Left cardiac atrium (tissue), 4 donors: ENCODE measurements at regions not wholly inside any gene's neighbourhood (a gene's known extent, or its start where the extent isn't known, plus 50 kb on each side); places are given as distances from the start of the nearest gene placed in this dataset.
"Not testable (repeated sequence)": the region's sequence is repeated elsewhere in the genome, so short reads cannot be mapped to it uniquely, and the experiment has no call there.

Experiments used
- ATAC-seq, 2 donors: fragments of 200-7000 bp; cut with Tn5 transposase; one replicate each; pipeline ENCODE4 v1.9.1; 2020; ENCODE audit warnings: mild to moderate bottlenecking in 2 of 2, moderate library complexity in 2 of 2
- DNase-seq: peaks from one replicate; pipeline ENCODE4 v3.0.0-alpha.2; 2020
- intact Hi-C, 2 donors: fragments of 100-400 bp; cut with DNase I; formaldehyde crosslinking; loops; one replicate each; pipeline versions ENCODE4 v1.14.1 to v1.15.1; 2022 to 2023
- donor health status: DM: no; HTN: yes; CAD: no.
- donor health status: DM: no; HTN: yes; CAD: no; lungs with severe emphysema.
- donor health status: DM: yes; HTN: yes; CAD: no.
- donor health status: Dilated cardiomyopathy.

DNA sequence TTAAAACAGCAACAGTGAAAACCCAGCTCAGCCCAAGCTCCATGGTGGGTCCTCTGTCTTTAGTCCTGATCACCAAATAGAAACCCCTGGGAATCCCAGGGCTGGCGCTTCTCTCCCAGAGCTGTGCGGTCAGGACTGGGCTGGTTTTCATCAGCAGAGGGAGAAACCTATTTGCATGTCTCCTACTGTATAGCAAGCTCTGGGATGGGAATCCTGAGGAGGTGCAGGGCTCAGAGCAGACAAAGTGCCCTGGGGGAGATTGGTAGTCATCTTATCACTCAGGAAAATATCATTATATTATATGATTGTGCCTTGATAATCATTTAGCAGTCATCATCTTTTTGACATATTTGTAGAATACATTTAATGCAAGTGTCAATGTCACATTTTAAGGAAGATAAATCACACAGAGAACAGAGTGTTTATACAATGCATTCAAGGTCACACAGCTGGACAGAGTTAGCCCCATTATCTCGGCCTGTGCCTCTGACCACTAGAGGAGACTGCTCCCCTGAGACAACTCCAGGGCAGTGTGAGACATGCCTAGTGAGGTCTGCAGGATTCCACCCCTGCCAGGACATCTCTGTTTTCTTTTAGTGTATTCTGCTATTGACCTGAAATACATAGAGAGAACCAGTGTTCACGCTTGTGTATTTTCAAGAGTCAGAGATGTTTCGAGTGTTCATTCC lies 818.6 kb downstream of the TMEM121 start:
- DNase-seq, ATAC-seq, intact Hi-C loops: not testable (repeated sequence)

DNA sequence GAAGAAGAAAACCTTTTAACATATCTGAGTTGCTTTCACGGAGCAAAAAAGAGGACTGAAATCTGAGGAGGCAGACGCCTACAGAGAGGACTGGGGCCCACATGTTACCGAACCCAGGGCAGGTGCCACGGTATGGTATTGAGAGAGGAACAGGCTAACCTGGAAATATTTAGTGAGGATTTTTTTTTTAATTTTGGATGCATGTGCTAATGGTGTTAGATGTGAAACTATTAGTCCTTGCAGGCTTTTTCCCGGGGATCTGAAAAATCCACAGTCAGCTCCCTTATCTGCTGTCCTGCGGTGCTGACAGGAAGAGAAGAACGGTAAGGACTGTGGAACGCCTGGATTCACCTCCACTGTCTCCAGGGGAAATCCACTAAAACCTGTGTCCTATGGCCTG lies 819.7 kb downstream of the TMEM121 start:
- intact Hi-C loops = no loop called here
- ATAC-seq (no peak), DNase-seq (no peak)

DNA sequence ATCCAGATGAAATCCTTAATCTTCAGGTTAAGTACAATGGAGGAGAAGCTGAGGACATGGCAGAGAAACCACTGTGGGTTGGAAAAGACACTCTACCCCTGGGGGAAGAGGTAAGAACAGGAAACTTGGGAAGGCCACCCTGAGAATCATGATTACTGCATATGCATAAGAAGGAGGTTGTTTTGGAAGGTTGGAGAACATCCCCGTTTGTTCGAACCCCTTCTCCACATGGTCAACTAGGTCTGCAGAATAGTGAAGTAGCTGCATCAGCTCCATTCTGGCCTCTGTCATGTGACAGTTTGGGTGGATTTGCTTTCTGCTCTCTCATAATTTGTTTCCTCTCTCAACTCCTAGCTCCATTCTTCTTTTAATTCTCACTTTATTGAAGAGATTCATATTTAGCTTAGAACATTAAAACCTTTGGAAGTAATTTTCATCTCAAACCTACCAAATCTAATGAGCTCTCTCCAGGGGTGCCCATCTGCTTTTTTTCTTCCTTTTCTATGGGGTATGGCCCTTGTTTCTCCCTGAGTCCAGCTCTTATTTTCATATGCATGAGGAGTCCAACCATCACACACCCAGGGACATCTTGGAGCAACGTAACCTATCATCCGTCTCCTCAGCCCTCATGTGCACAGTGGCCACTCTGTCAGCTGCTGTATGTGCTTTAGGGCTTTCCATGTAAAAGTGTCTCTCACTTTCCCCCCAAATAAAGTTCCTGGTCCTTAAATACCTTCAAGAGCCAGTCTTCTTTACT lies 820.3 kb downstream of the TMEM121 start:
- ATAC-seq (no peak), DNase-seq (no peak)
- intact Hi-C loops = no loop called here

DNA sequence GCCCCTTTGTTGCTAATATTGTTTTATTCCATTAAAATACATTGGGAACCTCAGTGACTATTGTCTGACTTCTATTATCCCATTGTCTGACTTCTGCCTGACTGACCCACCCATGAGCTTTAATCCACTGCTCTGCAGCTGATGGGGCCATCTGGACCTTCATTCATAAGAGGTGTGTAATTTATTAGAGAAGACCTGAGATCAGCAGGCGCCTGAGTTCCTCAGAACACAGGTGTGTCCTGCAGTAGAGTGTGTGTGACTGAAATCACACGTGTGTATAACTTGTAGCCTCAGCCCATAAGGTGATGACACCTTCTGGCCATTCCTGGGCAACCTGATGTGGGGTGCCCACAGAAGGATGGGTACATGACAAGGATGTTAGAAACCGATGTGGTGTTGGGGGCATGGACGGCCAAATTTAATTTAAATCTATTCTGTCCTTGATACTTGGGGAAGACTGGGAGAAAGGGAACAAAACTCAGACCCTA lies 821.0 kb downstream of the TMEM121 start:
- ATAC-seq = no peak
- DNase-seq = no peak
- intact Hi-C loops = no loop called here

DNA sequence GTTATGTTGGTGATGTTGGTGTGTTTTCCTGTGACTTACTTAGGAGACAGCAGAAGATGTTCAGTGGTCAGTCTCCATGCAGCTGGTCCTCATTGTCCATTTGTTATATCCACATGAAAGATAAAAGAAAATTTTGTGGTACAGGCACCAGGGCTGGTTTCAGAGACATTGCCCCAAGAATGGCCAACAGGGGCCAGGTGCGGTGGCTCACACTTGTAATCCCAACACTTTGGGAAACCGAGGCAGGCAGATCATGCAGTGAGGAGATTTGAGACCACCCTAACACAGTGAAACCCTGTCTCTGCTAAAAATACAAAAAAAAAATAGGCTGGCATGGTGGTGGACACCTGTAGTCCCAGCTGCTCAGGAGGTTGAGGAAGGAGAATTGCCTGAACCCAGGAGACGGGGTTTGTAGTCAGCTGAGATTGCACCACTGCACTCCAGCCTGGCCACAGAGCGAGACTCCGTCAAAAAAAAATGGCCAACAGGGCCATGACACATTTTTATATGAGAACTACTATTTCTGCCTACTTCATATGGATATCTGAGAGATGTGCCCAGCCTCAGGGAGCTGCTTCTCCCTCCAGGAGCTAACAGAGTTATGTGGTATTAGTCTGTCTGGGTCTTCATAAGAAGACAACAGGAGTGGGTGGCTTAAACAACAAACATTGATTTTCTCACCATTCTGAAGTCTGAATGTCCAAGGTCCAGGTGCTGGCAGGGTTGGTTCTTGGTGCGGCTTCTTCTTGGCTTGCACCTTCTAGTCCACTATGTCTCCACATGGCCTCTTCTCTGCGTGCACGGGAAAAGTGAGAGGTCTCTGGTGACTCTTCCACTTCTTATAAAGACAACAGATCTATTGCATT lies 821.7 kb downstream of the TMEM121 start:
- no peak for DNase-seq
- no peak for ATAC-seq
- intact Hi-C loops = no loop called here

DNA sequence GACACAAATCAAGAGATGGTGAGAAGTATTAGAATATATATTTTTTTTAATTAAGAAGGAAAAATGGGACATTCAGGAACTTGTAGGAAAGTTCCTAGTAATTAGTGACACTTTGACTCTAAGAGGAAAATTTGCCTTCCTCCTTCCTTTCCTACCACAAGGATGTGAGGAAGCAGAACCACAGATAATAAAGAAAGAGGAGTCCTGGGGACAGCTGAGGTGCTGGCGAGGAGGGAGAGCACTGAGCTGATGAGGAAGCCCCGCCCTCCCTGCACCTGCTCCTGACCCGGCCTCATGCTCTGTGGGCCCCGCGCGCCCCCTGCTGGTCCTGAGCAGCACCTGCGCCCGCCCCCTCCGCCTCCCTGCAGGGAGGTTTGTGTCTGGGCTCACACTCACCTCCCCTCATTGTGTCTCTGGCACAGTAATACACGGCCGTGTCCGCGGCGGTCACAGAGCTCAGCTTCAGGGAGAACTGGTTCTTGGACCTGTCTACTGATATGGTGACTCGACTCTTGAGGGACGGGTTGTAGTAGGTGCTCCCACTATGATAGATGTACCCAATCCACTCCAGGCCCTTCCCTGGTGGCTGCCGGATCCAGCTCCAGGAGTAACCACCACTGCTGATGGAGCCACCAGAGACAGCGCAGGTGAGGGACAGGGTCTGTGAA lies 822.6 kb downstream of the TMEM121 start:
- peak; percentile 40 for DNase-seq
- ATAC-seq, intact Hi-C loops: not testable (repeated sequence)

DNA sequence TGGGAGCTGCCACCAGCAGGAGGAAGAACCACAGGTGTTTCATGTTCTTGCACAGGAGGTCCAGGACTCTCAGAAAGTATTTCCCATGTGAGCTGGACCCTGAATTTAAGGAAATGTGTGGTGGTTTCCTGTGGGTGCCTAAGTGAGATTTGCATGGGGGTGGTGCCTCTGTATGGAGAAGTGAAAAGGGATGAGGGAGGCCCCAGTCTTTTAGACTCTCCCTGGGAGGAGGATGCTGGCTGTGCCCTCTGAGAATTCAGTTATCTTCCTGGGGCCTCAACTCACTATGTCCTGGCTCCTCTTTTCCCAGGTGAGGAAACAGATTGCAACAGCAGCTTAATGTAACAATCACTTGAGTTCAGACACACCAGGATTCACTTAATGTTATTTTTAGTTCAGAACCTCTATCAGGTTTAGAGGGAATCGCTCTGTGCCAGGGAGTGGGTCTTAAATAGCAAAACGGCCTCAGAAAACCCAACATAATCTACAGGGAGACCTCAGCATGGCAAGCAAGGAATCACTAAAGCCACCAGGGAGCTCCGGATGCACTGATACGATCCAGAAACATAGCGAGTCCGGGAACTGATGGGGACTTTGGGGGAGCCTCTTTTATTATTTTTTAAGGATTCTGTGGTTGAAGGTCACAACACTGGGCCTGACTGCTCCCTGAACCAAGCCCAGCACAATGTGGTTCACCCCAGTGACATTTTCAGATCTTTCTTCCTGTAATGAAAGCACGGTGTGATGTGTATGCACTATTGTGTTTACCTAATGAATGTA lies 823.5 kb downstream of the TMEM121 start:
- ATAC-seq, intact Hi-C loops, DNase-seq: not testable (repeated sequence)

DNA sequence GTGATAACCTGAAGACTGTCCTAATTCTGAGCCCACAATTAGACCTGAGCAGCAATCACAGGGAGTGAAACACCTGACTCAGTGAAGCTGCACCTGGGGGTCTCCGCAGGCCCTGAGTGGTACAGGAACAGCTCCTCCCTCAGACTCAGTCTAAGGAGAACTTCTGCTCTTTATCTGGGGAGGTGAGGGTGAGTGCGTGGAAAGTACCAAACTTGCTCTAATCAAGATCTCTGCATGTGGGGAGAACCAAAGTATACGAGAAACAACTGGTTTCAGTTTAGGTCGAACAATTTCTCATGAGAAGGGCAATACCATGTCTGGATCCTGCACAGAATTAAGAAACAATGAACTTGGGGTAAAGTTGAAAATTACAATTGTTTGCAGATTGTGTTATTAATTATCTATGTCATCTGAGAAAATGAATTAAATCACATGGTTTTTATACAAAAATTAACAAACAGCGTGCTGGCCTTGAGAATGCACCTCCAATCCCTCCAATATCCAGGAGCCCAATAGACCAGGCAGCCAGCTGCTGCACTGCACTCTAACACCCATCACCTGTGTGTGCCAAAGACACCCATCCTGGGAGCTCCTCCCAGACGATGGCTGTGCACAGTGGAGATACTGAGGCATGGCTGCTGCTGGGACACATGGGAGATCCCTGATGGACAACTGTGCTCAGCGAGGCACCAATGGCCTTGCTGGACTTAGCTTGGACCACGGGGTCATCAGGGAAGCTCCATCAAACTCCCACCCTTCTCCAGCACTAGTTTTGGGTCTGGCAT lies 828.8 kb downstream of the TMEM121 start:
- ATAC-seq, DNase-seq, intact Hi-C loops: not testable (repeated sequence)

DNA sequence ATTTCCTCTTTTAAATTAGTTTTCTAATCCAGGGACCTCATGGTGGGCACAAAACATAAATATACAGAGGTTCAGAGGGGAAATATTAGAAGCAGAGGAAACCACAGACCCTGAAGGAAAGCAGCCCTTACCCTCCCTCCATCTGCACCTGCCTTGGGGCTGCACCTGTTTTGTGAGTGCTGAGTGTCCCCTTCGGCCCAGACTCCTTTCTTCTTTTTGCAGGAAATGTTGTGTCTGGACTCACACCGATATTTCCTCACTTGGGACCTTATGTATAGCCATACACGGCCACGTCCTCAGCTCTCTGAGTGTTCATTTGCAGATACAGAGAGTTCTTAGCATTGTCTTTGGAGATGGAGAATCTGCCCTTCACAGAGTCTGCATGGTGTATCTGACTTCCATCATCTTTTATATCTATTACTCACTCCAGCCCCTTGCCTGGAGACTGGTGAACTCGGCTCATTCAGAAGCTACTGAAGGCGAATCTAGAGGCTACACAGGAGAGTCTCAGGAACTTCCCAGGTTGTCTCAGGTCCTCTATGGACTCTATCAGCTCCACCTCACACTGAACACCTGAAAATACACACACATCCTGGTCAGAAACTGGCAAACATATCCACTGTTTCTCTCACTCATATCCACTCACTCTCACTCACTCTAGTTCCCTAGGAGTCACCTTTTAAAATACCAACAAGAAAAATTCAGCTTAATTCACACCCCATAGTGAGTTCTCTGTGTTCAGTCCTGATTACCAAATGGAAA lies 829.7 kb downstream of the TMEM121 start:
- ATAC-seq, intact Hi-C loops, DNase-seq: not testable (repeated sequence)

DNA sequence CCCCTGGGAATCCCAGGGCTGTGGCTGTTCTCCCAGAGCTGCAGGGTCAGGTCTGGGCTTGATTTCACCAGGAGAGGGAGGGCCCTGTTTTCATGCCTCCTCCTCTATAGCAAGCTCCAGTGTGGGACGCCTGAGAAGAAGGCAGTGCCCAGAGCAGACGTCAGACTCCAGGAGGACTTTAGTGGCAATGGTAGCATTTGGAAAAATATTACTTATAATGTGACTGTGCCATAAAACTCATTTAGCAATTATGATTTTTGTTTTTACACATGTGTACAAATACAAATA lies 830.2 kb downstream of the TMEM121 start:
- DNase-seq, intact Hi-C loops, ATAC-seq: not testable (repeated sequence)

DNA sequence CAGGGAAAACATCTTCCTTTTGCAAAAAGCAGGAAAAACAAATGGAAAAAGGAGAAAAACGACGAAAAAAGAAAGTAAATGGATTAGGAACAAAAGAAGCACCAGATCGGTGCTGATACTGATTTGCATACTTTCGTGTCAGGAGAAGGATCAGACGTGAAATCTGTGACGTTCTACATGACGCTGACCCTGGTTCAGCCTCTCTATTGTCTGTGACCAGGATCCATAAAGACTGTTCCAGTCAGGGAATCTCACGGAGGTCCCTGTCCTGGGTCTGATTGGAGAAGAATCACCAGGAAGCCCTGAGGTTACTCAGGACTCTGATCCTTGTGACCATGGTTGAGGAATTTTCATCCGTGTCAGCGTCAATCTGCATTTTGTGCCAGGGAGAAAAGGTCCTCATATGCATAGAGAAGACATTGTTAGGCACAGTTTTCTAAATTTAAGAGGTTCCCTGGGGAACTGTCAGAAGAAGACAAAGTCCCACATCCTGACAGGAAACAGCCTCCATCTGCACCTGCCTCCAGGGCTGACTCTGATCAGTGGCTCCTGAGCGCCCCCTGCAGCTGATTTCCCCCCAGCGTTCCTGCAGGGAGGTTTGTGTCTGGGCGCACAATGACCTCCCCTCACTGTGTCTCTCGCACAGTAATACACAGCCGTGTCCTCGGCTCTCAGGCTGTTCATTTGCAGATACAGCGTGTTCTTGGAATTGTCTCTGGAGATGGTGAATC lies 832.9 kb downstream of the TMEM121 start:
- ATAC-seq, intact Hi-C loops, DNase-seq: not testable (repeated sequence)

DNA sequence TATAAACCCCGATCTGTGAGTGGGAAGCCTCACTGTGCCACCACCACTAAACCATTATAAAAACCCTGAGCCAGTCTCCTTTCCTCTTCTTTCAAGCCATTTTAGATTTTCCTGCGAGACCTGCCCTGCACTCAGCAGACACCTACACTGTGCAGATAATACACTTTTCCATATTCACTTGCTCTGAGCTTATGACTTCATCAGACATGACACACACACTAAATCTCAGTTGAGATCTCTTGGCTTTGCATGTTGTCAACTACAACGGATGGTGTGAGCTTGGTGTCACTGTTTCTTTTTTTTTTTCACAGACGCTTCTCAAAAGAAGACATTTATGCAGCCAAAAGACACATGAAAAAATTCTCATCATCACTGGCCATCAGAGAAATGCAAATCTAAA lies 839.0 kb downstream of the TMEM121 start:
- ATAC-seq, intact Hi-C loops, DNase-seq: not testable (repeated sequence)

DNA sequence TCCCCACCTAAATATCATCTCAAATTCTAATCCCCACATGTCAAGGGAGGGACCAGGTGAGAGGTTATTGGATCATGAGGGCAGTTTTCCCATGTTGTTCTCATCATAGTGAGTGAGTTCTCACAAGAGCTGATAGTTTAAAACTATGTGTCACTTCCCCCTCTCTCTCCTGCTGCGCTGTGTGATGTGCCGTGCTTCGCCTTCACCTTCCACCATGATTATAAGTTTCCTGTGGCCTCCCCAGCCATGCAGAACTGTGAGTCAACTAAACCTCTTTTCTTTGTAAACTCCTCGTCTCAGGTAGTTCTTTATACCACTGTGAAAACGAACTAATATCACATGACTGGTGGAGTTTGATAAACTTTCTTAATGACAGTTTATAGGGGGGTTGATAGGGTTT lies 839.5 kb downstream of the TMEM121 start:
- intact Hi-C loops, ATAC-seq, DNase-seq: not testable (repeated sequence)

DNA sequence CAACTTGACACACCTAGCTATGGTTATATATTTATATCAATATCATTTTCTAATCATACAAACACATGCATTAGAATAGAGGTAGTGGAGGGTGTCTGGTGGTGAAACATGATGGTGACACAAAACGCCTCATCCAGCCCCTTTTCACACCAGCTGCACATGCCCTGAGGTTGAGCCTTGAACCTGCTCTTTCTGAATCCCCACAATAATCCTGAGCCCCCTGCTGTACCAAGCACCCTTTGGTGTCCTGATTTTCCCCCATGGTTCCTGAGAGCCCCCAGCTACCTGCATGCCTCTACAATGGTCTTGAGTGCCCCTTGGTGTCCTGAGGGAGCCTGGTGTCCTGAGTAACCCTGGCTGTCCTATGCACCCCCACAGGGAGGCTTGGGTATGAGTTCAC lies 840.6 kb downstream of the TMEM121 start:
- intact Hi-C loops, ATAC-seq, DNase-seq: not testable (repeated sequence)

DNA sequence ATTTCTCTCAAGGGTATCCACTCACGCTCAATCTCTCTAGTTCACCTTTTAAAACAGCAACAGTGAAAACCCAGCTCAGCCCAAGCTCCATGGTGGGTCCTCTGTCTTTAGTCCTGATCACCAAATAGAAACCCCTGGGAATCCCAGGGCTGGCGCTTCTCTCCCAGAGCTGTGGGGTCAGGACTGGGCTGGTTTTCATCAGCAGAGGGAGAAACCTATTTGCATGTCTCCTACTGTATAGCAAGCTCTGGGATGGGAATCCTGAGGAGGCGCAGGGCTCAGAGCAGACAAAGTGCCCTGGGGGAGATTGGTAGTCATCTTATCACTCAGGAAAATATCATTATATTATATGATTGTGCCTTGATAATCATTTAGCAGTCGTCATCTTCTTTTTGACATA lies 843.1 kb downstream of the TMEM121 start:
- intact Hi-C loops, ATAC-seq, DNase-seq: not testable (repeated sequence)
